Anterior cingulate cortex (tissue), 58 donors: ENCODE measurements at regions not wholly inside any gene's neighbourhood (a gene's known extent, or its start where the extent isn't known, plus 50 kb on each side); places are given as distances from the start of the nearest gene placed in this dataset.
"Not testable (repeated sequence)": the region's sequence is repeated elsewhere in the genome, so short reads cannot be mapped to it uniquely, and the experiment has no call there.

Experiments
- DNase-seq, 58 donors: peaks; one replicate each; lab custom pipeline; 2025; lab: John Stamatoyannopoulos, UW

GRCh38 chr2:87678742-87679173 lies 69.1 kb upstream of the PLGLB2 start:
- DNase-seq = not testable (repeated sequence)

- DNase-seq = not testable (repeated sequence)
Measured at GRCh38 chr2:87679950-87680349, 67.9 kb upstream of the PLGLB2 start.

- DNase-seq = not testable (repeated sequence)
Measured at GRCh38 chr2:87680691-87681090, 67.2 kb upstream of the PLGLB2 start.

- not testable (repeated sequence) for DNase-seq
Measured at GRCh38 chr2:87683451-87683850, 64.4 kb upstream of the PLGLB2 start.

DNA sequence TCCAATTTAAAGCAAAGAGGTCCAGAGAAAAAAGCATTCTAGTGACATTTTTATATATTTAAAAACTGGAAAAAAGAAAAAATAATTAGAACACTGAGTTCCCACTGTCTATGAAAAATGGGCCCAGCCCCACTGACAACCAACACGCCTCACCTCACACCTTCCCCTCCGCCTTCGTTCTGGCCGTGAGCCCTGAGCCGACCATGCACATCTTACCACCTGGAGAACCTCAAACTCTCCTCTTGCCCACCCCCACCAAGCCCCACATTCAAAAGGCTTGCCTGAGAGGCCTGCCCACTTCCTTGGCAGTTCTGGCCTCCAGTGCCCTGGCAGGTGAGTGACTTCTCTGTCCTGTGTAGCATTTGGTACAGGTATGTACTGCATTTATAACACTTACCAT lies 63.9 kb upstream of the PLGLB2 start:
- DNase-seq = not testable (repeated sequence)

DNA sequence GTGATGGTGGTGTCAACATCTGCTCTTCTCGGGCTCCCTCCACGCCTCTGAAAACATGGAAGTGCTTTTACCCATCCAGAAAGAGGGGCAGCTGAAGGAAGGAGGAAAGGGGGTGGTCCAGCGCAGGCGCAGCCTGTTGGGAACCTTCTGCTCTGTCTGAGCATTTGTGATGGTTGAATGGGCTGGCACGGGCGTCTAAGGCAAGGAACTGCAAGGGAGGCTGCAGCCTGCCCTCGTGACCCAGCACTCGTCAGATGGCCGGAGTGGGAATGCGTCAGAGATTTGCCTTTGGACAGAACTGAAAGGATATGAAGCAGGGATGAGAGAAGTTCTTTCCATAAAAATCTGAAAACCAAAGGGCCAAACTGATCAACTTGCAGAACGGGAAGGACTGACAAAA lies 62.3 kb upstream of the PLGLB2 start:
- DNase-seq = not testable (repeated sequence)

DNA sequence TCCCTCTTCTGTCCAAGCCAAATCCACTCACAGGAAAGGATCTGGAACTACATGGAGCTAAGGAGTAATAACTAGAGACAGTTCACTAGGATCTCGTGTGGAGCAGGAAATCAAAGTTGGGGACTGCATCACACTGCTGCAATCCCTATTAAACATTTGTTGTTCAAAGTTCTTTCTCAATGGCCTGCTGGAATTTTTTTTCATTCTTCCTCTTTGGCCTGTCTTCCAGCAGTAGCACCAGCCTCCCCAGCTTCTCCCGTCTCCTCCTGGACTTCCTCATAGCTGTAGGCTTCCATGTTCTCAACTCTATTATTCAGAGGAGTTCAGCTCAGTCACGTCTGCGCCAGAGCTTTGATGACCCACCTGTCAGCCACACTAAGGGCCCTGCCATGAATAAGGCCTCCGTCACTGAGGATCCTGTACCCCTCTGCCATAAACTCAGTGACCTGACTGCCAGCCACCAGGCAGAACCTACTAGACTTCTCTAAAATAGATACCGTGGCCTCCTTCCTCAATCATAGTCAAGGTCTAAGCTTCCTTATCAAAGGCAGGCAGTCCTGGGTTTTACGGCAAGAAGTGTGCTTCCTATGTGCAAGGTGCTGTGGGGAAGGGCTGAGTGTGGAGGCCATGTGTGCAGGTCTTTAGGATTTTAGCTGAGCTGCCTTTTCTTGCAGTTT lies 60.9 kb upstream of the PLGLB2 start:
- DNase-seq = not testable (repeated sequence)

DNA sequence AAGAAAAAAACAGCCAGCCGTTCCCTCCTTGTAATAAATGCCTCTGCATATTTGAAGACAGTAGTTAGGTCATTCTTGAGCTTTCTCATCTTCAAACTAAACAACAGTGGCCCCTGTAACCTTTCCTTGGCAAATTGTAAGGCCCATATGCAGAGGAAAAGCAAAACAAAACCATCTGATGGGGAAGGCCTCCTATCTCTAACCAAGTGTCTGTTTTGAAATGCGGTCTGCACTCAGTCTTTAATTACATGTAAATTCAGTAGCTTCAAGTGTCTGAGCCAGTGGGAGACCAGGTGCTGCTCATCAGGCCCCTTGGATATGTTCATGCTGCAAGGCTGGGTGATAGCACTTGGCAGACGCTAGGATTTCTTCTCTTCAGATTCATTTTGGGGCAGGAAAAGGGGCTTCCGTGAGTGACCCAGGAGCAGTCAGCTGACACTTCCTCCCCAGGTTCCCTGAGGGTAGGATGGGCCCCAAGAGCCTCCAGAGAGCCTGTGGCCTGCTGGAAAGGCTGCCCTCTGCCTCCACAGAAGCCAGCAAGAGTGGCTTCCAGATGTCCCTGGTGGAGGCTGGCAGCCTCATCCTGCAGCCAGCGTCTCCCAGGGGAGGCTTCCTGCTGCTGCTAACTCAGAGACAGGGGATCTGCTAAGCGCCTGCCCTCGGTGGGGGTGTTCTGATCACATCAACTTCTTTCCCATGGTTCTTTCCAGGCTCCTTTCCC lies 60.2 kb upstream of the PLGLB2 start:
- DNase-seq = not testable (repeated sequence)

DNA sequence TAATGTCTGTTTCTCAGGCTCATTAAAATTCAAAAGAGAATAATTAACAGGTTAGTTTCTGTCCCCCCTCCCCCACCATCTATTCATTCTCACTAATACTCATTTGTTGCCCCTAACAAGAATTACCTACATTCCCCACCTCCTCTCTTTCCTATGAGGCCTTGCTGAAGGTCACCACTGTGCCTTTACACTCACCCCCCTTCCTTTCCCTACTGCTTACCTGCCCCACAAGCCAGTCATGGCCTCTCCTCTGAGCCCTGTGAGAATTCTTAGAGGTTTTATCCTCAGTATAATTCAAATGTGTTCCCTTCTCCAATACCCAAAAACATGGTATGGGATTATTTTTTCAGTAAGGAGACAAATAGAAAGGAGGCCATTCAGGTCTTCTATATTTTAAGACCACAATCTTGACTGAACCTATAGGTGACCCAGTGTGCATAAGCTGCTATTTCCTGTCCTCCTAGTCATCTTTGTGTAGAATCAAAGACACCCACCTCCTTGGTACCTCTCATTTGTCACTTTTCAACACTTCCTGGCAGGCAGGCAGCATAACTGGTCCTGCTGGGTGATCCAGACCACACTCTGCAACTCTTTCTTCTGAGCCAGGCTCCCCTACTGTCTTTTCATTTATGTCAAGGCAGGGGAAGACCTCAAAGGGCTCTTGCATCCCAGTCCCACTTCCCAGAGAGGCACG lies 55.8 kb upstream of the PLGLB2 start:
- DNase-seq = not testable (repeated sequence)

DNA sequence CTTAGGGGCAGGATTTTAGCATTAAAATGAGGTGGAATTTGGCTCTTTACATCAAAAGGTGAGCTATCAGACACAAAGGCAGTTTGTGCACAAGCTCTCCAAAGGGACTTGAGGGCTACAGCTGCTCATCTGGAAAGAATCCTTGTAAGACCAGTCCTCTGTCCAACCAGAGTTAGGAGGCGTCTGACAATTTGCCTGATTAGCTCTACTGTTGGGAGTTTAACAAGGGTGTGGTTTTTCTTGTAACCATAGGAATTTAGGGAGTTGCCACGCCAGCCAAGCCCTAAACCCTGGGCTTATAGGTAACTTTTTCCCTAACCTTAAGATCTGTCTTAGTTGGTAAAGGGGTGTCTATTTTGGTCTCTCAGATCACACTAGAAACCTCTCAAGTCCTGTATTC lies 55.0 kb upstream of the PLGLB2 start:
- not testable (repeated sequence) for DNase-seq

DNA sequence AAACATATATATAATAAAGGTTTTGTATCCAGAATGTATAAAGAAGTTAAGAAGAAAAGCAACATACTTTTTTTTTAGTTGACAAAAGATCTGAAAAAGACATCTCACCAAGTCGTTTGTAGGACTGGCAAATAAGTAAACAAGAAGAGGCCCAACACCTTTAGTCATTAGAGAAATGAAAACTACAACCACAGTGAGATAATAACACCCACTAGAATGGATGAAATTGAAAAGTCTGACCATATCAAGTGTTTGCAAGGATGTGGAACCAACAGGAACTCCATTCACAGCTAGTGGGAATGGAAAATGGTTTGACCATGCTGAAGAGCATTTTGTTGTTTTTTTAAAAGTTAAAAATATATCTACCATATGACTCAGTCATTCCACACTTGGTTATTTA lies 54.0 kb upstream of the PLGLB2 start:
- not testable (repeated sequence) for DNase-seq

GRCh38 chr2:87695596-87696323 lies 52.1 kb upstream of the PLGLB2 start:
- not testable (repeated sequence) for DNase-seq
